HG03066 (cell line): ENCODE measurements at regions not wholly inside any gene's neighbourhood (a gene's known extent, or its start where the extent isn't known, plus 50 kb on each side); places are given as distances from the start of the nearest gene placed in this dataset.
"Not testable (repeated sequence)": the region's sequence is repeated elsewhere in the genome, so short reads cannot be mapped to it uniquely, and the experiment has no call there.

ENCODE experiments used
- ATAC-seq: cut with Tn5 transposase; IDR thresholded peaks from one replicate; pipeline ENCODE4 v1.9.1; 2021; ENCODE audit warnings: low read depth; ENCODE audit not compliant: unreplicated experiment

DNA sequence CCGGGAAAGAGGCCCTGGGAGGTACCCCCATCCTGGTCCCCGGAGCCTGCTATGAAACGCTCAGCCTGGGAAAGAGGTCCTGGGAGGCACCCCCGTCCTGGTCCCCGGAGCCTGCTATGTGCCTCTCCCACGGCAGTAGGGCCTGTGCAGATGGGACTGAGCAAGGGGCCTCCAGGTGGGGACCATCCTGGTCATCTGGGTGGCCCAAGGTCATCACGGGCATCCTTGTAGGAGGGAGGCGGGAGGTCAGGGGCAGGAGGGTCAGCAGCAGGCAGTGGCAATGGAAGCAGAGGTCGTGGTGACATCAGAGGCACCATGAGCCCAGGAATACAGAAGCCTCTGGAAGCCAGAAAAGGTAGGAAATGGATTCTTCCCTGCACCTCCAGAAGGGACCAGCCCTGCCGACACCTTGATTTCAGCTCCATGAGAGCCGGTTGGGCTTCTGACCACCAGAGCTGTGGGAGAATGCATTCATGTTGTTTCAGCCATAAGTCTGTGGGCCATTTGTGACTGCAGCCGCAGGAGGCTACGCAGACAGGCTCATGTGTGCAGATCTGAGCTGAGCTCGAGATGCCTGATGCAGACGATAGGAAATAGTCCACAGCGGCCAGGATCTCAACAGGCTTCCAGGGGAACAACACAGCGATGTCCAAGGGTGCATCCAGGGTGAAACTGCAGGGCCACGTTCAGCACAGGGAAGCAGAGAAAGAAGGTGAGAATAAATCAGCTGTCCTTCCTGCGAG is 190.7 kb downstream of the LAT start:
- not testable (repeated sequence) for ATAC-seq

DNA sequence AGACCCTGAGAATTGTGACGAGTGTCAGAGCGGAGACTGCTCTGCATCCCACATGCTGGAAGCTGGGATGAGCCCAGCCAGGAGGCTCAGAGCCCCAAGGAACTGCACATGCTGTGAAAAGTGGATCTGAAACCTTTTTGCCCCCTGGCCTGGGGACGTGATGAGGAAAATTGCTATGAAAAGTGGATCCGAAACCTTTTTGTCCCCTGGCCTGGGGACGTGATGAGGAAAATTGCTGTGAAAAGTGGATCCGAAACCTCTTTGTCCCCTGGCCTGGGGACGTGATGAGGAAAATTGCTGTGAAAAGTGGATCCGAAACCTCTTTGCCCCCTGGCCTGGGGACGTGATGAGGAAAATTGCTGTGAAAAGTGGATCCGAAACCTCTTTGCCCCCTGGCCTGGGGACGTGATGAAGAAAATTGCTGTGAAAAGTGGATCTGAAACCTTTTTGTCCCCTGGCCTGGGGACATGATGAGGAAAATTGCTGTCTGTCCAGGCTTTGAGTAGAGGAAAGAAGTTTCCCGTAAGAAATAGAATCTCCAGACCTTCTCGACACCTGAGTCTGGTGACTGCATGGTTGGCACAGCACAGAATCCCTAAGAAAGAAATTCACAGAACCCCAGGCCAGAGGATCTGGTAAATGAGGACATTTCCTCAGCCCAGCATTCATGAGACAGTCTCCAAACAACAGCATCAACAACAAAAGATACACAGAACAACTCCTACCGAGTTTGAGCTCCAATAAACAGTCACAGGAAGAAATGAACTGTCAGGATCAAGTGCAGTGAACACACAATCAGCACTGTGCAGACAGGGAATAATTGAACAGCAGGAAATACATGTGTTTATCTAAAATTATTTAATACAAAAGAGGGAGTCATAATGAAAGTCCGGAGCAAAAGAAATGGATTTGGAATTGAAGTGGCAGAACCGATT is 188.8 kb downstream of the LAT start:
- not testable (repeated sequence) for ATAC-seq

DNA sequence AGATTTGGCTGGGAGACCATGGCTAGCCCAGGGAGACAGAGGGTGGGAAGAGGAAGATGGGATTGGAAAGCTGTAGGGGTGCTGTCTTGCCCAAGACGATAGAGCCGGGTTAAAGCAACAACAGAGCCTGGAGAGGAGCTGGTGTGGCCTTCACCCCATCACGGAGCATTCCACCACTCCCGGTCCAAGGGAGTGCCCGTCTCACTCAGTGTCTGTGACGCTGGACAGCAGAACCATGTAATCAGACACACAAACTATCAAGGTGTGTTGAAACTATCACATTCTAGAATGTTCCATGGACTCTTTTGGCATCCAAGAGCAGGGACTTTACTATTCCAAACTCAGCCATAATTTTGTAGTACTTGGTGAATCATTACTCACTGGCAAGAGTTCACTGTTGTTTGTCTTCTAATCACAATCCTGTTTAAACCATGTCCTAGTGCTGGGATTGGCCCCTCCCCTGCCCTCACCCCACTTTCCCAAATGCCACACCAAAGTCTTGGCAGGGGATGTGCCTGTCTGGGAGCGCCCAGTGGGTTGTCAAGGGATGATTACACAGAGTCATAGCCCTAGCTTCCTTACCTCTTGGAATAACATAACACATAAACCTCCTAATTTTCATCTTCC is 187.4 kb downstream of the LAT start:
- ATAC-seq, result not testable (repeated sequence)

GRCh38 chr16:29171296-29171695 is 186.4 kb downstream of the LAT start:
- ATAC-seq, result not testable (repeated sequence)

GRCh38 chr16:29170393-29171119 is 185.7 kb downstream of the LAT start:
- ATAC-seq, result not testable (repeated sequence)

DNA sequence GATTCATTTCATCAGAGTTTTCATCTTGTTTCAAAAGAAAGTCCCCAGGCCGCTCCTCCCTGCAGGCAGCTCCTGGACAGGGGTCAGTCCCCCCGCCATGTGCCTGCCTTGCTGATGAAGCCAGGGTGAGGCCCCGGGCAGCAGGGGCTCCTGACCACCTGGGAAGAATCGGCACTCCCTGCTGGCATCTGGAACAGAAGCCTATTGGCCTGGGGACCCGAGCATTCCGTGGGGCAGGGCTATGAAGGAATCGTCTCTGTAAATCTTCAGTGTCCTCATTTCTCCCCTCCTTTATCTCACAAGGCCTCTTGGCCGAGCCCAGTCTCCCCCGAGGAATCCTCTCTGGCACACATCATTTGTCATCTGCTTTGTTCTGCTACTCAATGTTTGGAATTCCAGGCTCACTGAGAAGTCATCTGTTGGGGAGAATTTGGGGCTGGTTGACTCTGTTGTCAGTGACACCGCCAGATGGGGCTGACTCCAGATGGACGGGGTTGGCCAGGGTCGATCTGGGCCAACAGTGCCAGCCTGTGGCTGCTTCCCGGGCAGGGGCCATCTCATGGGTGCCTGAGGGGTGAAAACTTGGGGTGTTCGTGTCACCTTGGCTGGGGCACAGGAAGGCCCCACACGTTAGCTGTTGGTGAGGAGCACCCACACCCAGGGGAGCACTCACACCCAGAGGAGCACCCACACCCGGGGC is 184.6 kb downstream of the LAT start:
- ATAC-seq, result not testable (repeated sequence)

DNA sequence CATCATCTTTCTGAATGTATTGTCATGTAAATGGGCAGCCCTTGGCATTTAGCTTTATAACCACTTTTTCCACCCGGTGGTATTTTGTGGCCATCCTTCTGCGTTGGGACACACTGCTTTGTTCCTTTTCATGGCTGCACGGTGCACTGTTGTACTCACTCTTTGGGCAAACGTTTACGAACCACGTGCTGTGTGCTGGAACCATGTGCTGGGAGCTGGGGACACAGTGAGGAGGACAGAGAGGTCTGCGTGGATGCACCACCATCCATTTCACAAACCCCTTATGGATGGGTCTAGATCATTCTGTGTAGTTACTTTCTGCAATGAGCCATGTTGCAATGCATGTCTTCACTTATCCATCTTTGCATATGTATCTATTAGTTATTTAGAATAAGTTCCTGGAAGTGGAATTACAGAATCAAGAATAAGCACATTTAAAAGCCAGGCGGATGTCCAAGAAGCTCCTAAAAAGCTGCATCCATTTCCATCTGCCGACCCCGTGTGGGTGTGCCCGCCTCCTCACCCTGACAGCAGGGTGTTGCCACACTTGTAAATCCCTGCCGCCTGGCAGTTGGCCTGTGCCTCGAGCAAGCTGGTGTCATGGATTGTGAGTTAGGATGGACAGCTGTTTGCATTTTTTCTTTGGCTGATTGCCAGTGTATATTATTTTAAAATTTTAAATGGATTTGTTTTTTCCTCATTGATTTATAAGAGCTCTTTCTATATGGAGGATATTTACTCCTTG is 183.8 kb downstream of the LAT start:
- ATAC-seq, result not testable (repeated sequence)

GRCh38 chr16:29164442-29165089 is 179.7 kb downstream of the LAT start:
- not testable (repeated sequence) for ATAC-seq

- not testable (repeated sequence) for ATAC-seq
Observed at GRCh38 chr16:29160171-29160570, 175.3 kb downstream of the LAT start.

- not testable (repeated sequence) for ATAC-seq
Observed at GRCh38 chr16:29159603-29160002, 174.8 kb downstream of the LAT start.

DNA sequence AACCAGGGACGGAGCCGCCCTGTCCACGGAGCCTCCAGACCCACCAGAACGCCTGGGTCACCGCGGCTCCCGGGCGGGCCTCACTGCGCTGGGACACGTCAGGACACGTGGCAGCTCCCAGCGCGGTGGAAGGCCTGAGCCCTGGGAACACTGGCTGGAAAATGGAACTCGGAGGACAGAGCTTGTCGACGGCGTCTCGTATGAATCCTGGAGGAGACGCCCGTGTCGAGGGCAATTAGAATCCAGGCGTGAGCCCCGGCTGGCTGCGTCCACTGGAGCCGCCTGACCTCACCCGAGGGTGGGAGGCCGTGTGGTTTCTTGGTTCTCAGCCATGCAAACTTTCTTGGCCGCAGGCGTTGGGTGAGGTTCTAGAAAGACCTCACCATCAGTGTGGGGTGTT is 173.9 kb downstream of the LAT start:
- ATAC-seq, result no peak

- ATAC-seq, result not testable (repeated sequence)
Observed at GRCh38 chr16:29158031-29158784, 173.4 kb downstream of the LAT start.

- ATAC-seq, result not testable (repeated sequence)
Observed at GRCh38 chr16:29157051-29157923, 172.4 kb downstream of the LAT start.

DNA sequence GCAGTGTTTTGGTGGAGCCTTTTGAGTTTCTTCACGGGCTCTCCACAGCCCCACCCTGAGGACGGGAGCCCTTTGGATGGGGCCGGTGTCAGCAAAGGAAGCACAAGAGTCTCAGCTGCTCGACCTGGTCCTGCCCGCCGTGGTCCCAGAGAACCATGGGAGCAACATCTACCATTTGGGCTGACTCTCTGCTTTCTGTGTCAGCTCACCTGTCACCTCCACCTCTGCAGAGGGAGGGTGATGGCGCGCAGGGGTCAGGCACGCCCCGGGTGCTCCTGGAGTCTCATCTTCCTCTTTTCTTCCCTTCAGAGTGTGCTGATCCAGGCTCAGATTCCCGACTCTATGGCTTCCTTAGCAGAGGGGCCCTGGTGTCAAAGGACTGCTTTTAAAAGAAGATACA is 171.7 kb downstream of the LAT start:
- ATAC-seq, result no peak

DNA sequence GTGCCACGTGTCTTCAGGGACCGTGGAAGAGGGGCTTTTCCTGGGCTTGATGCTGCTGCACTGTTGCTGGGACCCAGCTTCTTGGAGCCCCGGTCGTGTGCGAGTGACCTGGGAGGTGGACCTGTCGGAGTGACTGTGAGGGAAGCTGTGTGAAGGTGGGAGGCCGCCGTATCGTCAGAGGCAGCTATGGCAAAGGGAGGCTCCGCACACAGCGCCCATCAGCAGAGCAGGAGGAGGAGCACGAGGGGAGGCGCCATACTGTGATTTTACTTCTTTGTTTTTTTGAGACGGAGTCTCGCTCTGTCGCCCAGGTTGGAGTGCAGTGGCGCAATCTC is 171.0 kb downstream of the LAT start:
- ATAC-seq, result not testable (repeated sequence)

GRCh38 chr16:29155131-29155865 is 170.4 kb downstream of the LAT start:
- ATAC-seq, result not testable (repeated sequence)
